ENCODE measurements at regions not wholly inside any gene's neighbourhood (a gene's known extent, or its start where the extent isn't known, plus 50 kb on each side); places are given as distances from the start of the nearest gene placed in this dataset.

- TF ChIP-seq, protein P1, sequence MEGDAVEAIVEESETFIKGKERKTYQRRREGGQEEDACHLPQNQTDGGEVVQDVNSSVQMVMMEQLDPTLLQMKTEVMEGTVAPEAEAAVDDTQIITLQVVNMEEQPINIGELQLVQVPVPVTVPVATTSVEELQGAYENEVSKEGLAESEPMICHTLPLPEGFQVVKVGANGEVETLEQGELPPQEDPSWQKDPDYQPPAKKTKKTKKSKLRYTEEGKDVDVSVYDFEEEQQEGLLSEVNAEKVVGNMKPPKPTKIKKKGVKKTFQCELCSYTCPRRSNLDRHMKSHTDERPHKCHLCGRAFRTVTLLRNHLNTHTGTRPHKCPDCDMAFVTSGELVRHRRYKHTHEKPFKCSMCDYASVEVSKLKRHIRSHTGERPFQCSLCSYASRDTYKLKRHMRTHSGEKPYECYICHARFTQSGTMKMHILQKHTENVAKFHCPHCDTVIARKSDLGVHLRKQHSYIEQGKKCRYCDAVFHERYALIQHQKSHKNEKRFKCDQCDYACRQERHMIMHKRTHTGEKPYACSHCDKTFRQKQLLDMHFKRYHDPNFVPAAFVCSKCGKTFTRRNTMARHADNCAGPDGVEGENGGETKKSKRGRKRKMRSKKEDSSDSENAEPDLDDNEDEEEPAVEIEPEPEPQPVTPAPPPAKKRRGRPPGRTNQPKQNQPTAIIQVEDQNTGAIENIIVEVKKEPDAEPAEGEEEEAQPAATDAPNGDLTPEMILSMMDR (conservative IDR thresholded peaks at IDR 0.05; ENCODE audit: low read length), result no peak
- no peak for TF ChIP-seq EZH2phosphoT487 (IDR thresholded peaks at IDR 0.05; ENCODE audit: borderline replicate concordance)
These were observed 1284.5 kb upstream of the AUTS2 start for GRCh38 chr7:68313806-68314205.
